Keratinocyte (primary cell): ENCODE measurements at regions not wholly inside any gene's neighbourhood (a gene's known extent, or its start where the extent isn't known, plus 50 kb on each side); places are given as distances from the start of the nearest gene placed in this dataset.

Source experiments
- CTCF ChIP-seq, 3 experiments: IDR thresholded peaks in 1 of 3; conservative IDR thresholded peaks in 1 of 3; optimal IDR thresholded peaks in 1 of 3; 2 replicates in 2 of 3; 3 replicates in 1 of 3; pipeline versions ENCODE3 to v1.5.1; 2011; ENCODE audit warnings: low read length in 3 of 3, mild to moderate bottlenecking in 3 of 3, moderate library complexity in 2 of 3, control low read depth in 1 of 3, inconsistent platforms in 1 of 3; ENCODE audit not compliant: insufficient read depth in 2 of 3; ENCODE audit errors: extremely low read depth in 1 of 3
- EZH2 ChIP-seq: IDR thresholded peaks from one replicate; pipeline ENCODE4 v1.6.1; 2012; ENCODE audit warnings: inconsistent platforms, mild to moderate bottlenecking, low read length, moderate library complexity

DNA sequence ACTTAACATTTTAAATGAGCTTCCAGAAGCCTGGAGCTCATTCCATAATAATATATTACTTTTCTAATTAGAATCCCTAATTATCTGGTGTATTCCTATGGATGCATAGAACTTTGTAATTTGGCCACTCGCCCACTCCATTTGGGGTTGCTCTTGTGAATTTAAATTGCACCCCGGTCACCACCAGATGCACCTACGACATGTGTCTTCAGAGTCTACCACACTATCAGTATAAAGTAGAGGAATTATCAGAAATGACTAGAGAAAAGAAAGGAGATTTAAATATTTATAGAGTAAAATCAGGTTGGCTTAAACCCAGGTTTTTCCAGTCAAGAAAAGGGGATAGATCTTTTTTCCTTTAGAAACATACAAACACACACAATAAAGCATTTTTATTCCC, 145.8 kb upstream of the DCN start:
- TF ChIP-seq CTCF (optimal IDR thresholded peaks at IDR 0.05 in 1 of 3, IDR thresholded peaks at IDR 0.05 in 1 of 3, conservative IDR thresholded peaks at IDR 0.05 in 1 of 3; ENCODE audit: extremely low read depth in 1 of 3, insufficient read depth in 2 of 3, low read length in 3 of 3) (no peak), EZH2 (no peak)
